ENCODE measurements at regions not wholly inside any gene's neighbourhood (a gene's known extent, or its start where the extent isn't known, plus 50 kb on each side); places are given as distances from the start of the nearest gene placed in this dataset.

DNA sequence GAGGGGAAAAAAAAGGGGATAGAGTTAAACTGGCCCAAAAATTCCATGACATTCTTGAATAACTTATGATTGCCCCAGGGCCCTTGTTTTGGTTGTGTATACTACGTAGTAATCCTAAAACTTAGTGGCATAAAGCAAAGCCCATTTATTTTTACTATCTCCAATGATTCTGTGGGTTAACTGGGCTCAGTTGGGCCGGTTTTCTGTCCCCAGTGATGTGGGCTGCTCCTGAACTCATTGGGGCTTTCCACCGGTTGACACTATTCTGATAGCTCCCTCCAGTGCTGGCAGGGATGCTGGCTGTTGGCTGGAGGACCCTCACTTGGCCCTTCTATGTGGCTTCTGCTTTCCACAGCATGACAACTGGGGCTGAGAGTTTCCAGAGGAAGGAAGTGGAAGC, 60.0 kb upstream of the TGIF1 start:
- no peak overlapping the region for H3K9ac ChIP-seq (ENCODE audit: low read depth in 2 of 2, low read length in 2 of 2)
- no peak for DNase-seq
- H3K36me3 ChIP-seq = no peaks in the 10 kb centered on the region
- H3K27ac ChIP-seq = no peak overlapping the region
- TF ChIP-seq, protein P1, sequence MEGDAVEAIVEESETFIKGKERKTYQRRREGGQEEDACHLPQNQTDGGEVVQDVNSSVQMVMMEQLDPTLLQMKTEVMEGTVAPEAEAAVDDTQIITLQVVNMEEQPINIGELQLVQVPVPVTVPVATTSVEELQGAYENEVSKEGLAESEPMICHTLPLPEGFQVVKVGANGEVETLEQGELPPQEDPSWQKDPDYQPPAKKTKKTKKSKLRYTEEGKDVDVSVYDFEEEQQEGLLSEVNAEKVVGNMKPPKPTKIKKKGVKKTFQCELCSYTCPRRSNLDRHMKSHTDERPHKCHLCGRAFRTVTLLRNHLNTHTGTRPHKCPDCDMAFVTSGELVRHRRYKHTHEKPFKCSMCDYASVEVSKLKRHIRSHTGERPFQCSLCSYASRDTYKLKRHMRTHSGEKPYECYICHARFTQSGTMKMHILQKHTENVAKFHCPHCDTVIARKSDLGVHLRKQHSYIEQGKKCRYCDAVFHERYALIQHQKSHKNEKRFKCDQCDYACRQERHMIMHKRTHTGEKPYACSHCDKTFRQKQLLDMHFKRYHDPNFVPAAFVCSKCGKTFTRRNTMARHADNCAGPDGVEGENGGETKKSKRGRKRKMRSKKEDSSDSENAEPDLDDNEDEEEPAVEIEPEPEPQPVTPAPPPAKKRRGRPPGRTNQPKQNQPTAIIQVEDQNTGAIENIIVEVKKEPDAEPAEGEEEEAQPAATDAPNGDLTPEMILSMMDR (IDR thresholded peaks at IDR 0.05) = no peak
- H3K4me1 ChIP-seq = no peaks in the 10 kb centered on the region
- H3K4me3 ChIP-seq = no peak overlapping the region
- H3K27me3 ChIP-seq = no peaks in the 10 kb centered on the region
- intact Hi-C loops (cut with DNase I) = no loop called here
- H3K9me3 ChIP-seq = no peaks in the 10 kb centered on the region

DNA sequence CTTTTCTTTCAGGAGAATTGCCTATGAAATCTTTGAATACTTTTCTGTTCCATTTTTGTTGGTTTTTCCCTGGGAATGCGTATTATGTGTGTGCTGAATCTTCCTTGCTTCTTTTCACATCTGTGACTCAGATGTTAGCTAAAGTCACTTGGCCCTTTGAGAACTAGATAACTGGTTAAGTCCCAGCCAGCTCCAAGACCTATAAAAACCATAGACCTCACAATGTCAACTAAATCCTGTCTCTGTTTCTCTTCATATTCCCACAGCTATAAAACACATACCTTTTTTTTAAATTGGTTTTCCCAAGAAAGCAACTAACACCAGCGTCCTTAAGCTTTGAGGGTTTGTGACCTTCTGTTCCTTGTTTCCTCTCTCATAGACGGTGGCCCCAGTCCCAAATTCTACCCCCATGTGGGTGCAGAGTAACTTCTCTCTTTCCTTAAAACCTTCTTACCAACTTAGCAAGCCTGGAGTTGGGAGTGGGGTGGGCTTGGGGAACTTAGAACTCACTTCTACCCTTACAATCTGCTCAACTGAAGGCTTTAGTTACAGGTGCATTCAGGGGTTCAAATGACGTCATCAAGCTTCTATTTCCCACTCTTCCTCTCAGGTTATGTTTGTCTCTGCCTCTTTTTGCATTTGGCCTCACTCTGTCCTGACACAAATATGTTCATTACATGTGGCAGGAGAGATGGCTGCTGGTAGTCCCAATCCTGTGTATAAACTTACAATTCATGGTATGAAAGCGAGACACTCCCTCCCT, 58.1 kb upstream of the TGIF1 start:
- Histone ChIP-seq H3K4me3 (no peak overlapping the region), H3K9ac (ENCODE audit: low read depth in 2 of 2, low read length in 2 of 2) (no peak overlapping the region), H3K36me3 (no peaks in the 10 kb centered on the region), H3K27me3 (no peaks in the 10 kb centered on the region), H3K9me3 (no peaks in the 10 kb centered on the region), H3K4me1 (no peaks in the 10 kb centered on the region), H3K27ac (no peak overlapping the region)
- no peak for DNase-seq
- TF ChIP-seq, protein P1 (IDR thresholded peaks at IDR 0.05) = no peak
- intact Hi-C loops (cut with DNase I) = no loop called here

DNA sequence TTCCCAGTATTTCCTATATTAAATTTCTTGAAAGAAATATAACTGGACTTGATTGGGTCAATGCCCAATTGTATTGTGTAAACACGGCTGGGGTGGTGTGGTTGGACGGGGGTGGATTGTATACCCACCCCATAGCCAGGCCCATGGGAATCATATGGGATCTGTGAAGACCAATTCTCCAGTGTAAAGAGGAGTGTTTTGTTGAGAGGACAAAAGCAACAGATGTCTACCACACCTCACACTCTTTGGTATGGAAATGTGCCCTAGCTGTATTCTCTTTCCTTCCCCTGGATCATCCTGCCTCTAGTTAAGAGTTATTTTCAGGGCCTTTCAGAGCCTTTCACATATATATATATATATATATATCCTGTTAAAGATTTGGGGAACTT, 57.5 kb upstream of the TGIF1 start:
- Histone ChIP-seq H3K9ac (ENCODE audit: low read depth in 2 of 2, low read length in 2 of 2) (no peak overlapping the region), H3K36me3 (no peaks in the 10 kb centered on the region), H3K4me1 (no peaks in the 10 kb centered on the region), H3K4me3 (no peak overlapping the region), H3K27me3 (no peaks in the 10 kb centered on the region), H3K27ac (no peak overlapping the region), H3K9me3 (no peaks in the 10 kb centered on the region)
- TF ChIP-seq, protein P1 (IDR thresholded peaks at IDR 0.05) = no peak
- DNase-seq = no peak
- intact Hi-C loops (cut with DNase I) = no loop called here

DNA sequence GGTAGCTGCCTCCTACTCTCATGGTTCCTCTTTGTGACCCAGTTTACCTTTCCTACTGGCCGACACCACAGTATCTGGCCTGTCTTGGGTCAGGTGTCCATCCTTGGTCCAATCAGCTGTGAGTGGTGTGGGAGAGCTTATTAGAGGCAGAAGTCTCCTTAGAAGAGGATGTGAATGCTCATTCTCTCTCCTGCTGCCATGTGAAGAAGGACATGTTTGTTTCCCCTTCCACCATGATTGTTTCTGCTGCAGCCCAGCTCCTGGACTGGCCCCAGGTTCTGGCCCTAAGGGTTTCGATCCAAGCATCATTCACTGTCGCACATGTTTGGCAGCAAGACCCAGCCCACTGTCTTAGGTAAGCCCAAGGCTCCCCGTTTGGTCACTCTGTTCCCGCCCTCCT, 55.3 kb upstream of the TGIF1 start:
- H3K27ac ChIP-seq = no peak overlapping the region
- TF ChIP-seq, protein P1 (IDR thresholded peaks at IDR 0.05) = no peak
- no peaks in the 10 kb centered on the region for H3K27me3 ChIP-seq
- H3K9me3 ChIP-seq = no peaks in the 10 kb centered on the region
- H3K36me3 ChIP-seq = no peaks in the 10 kb centered on the region
- DNase-seq = no peak
- intact Hi-C loops (cut with DNase I) = no loop called here
- no peak overlapping the region for H3K4me3 ChIP-seq
- H3K9ac ChIP-seq (ENCODE audit: low read depth in 2 of 2, low read length in 2 of 2) = no peak overlapping the region
- no peaks in the 10 kb centered on the region for H3K4me1 ChIP-seq

DNA sequence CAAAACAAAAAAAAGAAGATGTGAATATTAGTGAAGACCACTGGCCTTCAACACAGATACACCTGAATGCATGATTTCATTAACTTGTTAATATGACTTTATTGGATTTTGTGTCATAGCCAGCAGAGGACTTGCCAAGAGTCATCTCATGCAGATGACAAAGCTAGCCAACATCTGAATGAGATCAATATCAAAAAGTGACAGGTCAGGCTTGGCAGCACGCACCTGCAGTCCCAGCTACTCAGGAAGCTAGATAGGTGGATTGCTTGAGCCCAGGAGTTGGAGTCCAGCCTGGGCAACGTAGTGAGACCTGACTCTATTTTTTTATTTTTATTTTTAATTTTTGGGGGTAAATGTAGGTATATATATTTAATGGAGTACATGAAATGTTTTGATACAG, 54.5 kb upstream of the TGIF1 start:
- H3K4me3 ChIP-seq = no peak overlapping the region
- H3K9ac ChIP-seq (ENCODE audit: low read depth in 2 of 2, low read length in 2 of 2) = no peak overlapping the region
- no peaks in the 10 kb centered on the region for H3K4me1 ChIP-seq
- TF ChIP-seq, protein P1 (IDR thresholded peaks at IDR 0.05) = no peak
- no peak for DNase-seq
- intact Hi-C loops (cut with DNase I) = no loop called here
- H3K27ac ChIP-seq = no peak overlapping the region
- no peaks in the 10 kb centered on the region for H3K36me3 ChIP-seq
- H3K9me3 ChIP-seq = no peaks in the 10 kb centered on the region
- H3K27me3 ChIP-seq = no peaks in the 10 kb centered on the region
